CD4-positive, alpha-beta T cell treated with Interleukin-2 at 100 ng/mL for 4 hours (primary cell): ENCODE measurements at regions not wholly inside any gene's neighbourhood (a gene's known extent, or its start where the extent isn't known, plus 50 kb on each side); places are given as distances from the start of the nearest gene placed in this dataset.

Experiments
- DNase-seq: peaks from one replicate; pipeline ENCODE4 v3.0.0-alpha.2; 2020; ENCODE audit warnings: low spot score

- DNase-seq, result no peak
Measured at GRCh38 chr13:62633448-62633847, 1217.8 kb upstream of the PCDH20 start.

GRCh38 chr13:62631619-62632018, 1216.0 kb upstream of the PCDH20 start:
- no peak for DNase-seq

- no peak for DNase-seq
Measured at GRCh38 chr13:62631124-62631523, 1215.5 kb upstream of the PCDH20 start.

GRCh38 chr13:62629618-62630017, 1214.0 kb upstream of the PCDH20 start:
- DNase-seq, result no peak

- DNase-seq, result no peak
Measured at GRCh38 chr13:62627226-62627625, 1211.6 kb upstream of the PCDH20 start.

GRCh38 chr13:62626771-62627170, 1211.1 kb upstream of the PCDH20 start:
- DNase-seq, result no peak

- DNase-seq, result no peak
Measured at GRCh38 chr13:62625214-62625881, 1209.7 kb upstream of the PCDH20 start.

GRCh38 chr13:62613819-62614218, 1198.2 kb upstream of the PCDH20 start:
- no peak for DNase-seq

GRCh38 chr13:62611343-62611742, 1195.7 kb upstream of the PCDH20 start:
- no peak for DNase-seq

GRCh38 chr13:62598708-62599107, 1183.1 kb upstream of the PCDH20 start:
- DNase-seq, result no peak

GRCh38 chr13:62595976-62596375, 1180.3 kb upstream of the PCDH20 start:
- no peak for DNase-seq

- no peak for DNase-seq
Measured at GRCh38 chr13:62593804-62594203, 1178.2 kb upstream of the PCDH20 start.

- no peak for DNase-seq
Measured at GRCh38 chr13:62583466-62583865, 1167.8 kb upstream of the PCDH20 start.

- no peak for DNase-seq
Measured at GRCh38 chr13:62578402-62578801, 1162.8 kb upstream of the PCDH20 start.

- no peak for DNase-seq
Measured at GRCh38 chr13:62564770-62565169, 1149.1 kb upstream of the PCDH20 start.

- no peak for DNase-seq
Measured at GRCh38 chr13:62563251-62563650, 1147.6 kb upstream of the PCDH20 start.

- DNase-seq, result no peak
Measured at GRCh38 chr13:62556978-62557377, 1141.3 kb upstream of the PCDH20 start.

GRCh38 chr13:62551588-62551987, 1135.9 kb upstream of the PCDH20 start:
- no peak for DNase-seq

GRCh38 chr13:62544928-62545327, 1129.3 kb upstream of the PCDH20 start:
- DNase-seq, result no peak

- no peak for DNase-seq
Measured at GRCh38 chr13:62537593-62537992, 1121.9 kb upstream of the PCDH20 start.

GRCh38 chr13:62525652-62526051, 1110.0 kb upstream of the PCDH20 start:
- no peak for DNase-seq

- DNase-seq, result no peak
Measured at GRCh38 chr13:62524498-62524897, 1108.8 kb upstream of the PCDH20 start.

- no peak for DNase-seq
Measured at GRCh38 chr13:62524061-62524460, 1108.4 kb upstream of the PCDH20 start.
